GM10248 (cell line): ENCODE measurements at regions not wholly inside any gene's neighbourhood (a gene's known extent, or its start where the extent isn't known, plus 50 kb on each side); places are given as distances from the start of the nearest gene placed in this dataset.

Experiments
- CTCF ChIA-PET: fragments of 300-600 bp; sonication (Branson Sonifier 250); formaldehyde crosslinking; extraction: SDS; loops from one replicate; lab custom pipeline; 2021; ENCODE audit warnings: antibody characterized with exemption; lab: Yijun Ruan, JAX
- POLR2A ChIA-PET: fragments of 350-650 bp; sonication (Branson Sonifier 250); formaldehyde crosslinking; extraction: SDS; loops from one replicate; lab custom pipeline; 2020; ENCODE audit warnings: antibody characterized with exemption; lab: Yijun Ruan, JAX
- DNase-seq: peaks from one replicate; pipeline ENCODE4 v3.0.0; 2012; ENCODE audit errors: extremely low spot score
- TF ChIP-seq, protein P1 (sequence below): IDR thresholded peaks from 2 replicates; pipeline ENCODE4 v1.5.1; 2012; ENCODE audit warnings: mild to moderate bottlenecking, low read depth; ENCODE audit errors: extremely low read depth, missing control alignments, control extremely low read depth

DNA sequence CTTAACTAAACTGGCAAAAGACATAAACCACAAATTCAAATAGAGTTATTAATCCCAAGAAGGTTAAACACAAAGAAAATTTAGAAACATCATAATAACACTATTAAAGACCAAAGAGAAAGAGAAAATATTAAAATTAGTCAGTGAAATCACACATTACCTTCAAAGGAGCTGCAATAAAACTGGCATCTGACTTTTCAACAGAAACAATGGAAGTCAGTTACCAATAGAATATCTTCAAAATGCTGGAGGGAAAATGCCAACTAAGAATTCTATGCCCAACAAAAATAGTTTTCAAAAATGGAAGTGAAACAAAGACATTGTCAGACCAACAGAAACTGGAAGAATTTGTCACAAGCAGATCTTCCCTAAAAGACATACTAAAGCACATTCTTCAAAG is 68.7 kb upstream of the RNF7 start:
- CTCF ChIA-PET, result no interaction called here
- POLR2A ChIA-PET, result no interaction called here
- DNase-seq, result no peak
- TF ChIP-seq, protein P1, sequence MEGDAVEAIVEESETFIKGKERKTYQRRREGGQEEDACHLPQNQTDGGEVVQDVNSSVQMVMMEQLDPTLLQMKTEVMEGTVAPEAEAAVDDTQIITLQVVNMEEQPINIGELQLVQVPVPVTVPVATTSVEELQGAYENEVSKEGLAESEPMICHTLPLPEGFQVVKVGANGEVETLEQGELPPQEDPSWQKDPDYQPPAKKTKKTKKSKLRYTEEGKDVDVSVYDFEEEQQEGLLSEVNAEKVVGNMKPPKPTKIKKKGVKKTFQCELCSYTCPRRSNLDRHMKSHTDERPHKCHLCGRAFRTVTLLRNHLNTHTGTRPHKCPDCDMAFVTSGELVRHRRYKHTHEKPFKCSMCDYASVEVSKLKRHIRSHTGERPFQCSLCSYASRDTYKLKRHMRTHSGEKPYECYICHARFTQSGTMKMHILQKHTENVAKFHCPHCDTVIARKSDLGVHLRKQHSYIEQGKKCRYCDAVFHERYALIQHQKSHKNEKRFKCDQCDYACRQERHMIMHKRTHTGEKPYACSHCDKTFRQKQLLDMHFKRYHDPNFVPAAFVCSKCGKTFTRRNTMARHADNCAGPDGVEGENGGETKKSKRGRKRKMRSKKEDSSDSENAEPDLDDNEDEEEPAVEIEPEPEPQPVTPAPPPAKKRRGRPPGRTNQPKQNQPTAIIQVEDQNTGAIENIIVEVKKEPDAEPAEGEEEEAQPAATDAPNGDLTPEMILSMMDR, result no peak

DNA sequence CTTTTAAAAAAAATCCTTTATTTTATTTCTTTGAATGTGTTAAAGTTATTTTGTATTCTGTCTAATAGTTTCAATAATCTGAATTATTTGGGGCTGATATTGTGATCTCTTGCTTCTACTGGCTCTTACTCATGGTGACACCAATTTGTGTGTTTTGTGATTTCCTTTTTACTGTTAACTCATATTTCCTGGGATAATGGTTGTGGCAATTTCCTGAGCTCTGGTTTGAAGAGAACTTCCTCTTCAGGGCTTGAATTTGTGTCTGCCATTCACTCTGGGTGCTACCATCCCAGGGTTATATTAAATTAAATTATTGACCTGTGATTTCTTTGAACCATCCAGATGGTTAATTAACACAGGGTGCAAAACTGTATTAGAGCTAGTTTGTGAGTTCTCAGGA is 60.4 kb upstream of the RNF7 start:
- TF ChIP-seq, protein P1, result no peak
- POLR2A ChIA-PET, result no interaction called here
- DNase-seq, result no peak
- CTCF ChIA-PET, result interaction anchor here (0.6 kb wide), 1 partner anchor 9 kb away, joined by 3 read pairs; no protein-coding TSS in a partner anchor

DNA sequence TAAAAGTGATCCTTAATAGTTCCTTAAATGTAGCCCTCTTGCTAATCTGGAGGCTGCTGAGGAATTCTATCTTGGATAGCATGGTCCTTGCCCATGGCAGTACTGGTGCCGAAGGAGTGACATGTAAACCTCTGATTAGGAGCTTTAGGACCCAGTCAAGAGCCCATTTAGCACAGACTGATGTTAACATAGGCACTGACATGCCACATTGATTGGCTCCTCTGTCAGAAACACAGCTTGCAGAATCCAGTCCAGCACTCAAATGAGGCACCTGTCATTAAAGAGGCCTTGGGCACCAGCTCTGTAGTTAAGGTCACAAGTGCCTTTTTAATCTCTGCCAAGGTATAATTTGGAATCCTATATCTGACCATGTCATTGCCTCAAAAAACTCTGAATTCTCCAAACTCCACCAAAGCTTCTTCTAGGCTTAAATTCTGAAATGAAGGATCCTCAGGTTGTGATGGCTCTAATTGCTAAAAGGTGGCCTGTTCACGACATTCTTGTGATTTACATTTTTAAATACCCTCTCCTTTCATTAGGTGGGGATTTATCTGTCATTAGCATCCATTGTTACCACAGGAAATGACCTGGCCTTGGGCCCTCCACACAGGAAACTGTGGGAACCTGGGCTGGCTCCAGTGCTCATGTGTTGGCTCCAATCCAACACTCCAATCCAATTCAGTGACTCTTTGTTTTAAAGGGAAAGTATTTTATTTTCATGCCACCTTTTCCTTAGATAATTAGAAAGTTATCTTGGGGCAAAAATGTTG is 57.3 kb upstream of the RNF7 start:
- no peak for DNase-seq
- TF ChIP-seq, protein P1, result no peak
- ChIA-PET CTCF (no interaction called here), POLR2A (no interaction called here)

DNA sequence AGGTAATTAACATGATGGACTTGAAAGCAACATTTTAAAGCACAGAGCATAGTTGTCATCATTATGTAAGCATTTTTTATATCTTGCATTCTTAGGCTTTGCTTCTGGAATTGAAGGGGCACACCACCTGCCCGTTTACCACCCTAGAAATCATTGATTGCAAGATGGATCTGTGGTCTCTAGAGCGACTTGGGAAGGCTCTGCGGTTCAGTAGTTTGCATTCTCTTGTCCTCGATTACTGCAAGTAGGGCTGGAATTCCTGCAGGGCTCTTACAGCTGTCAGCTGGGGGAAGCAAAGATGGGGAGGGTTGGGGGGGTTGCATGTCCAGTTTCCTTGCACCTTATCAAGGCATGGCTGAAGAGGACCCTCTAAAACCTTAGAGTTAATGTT is 56.7 kb upstream of the RNF7 start:
- TF ChIP-seq, protein P1, result no peak
- CTCF ChIA-PET, result no interaction called here
- POLR2A ChIA-PET, result no interaction called here
- no peak for DNase-seq

DNA sequence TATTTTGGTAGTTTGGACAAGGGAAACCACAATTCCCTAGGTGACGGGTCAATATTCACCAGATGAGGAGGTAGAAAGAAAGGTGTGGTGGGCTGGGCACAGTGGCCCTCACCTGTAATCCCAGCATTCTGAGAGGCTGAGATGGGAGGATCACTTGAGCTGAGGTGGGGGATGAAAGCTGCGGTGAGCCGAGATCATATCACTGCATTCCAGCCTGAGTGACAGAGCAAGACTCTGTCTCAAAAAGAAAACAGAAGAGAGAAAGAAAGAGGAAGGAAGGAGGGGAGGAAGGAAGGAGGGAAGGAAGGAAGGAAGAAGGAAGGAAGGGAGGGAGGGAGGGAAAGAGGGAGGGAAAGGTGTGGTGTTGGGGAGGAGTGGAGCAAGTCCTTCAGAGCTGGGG is 56.1 kb upstream of the RNF7 start:
- CTCF ChIA-PET, result no interaction called here
- no peak for DNase-seq
- TF ChIP-seq, protein P1, result no peak
- POLR2A ChIA-PET, result no interaction called here

DNA sequence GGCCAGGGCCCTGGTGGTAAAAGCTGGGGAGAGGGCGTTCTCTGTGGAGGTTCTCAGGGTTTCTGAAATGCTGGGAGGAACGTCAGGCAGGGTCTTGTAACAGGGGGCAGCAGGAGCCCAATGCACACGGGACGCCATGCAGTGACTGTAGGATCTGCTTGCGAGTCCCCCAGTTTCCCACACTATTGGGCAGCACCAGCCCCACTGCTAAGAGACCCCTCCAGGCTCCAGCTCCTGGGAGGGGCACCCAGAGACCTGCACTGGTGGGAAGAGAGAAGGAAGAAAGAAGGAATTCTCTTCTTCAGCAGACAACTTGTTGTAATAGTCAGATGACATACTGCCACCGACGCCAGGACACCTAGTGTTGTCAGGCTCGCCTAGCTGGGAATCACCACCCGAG is 55.2 kb upstream of the RNF7 start:
- POLR2A ChIA-PET, result no interaction called here
- CTCF ChIA-PET, result interaction anchor here (0.7 to 1.2 kb wide), 2 partner anchors 33 to 56 kb away, joined by 3 read pairs; no protein-coding TSS in a partner anchor
- DNase-seq, result no peak
- TF ChIP-seq, protein P1, result no peak
